Smooth muscle cell (in vitro differentiated cells): ENCODE measurements at regions not wholly inside any gene's neighbourhood (a gene's known extent, or its start where the extent isn't known, plus 50 kb on each side); places are given as distances from the start of the nearest gene placed in this dataset.
"Not testable (repeated sequence)": the region's sequence is repeated elsewhere in the genome, so short reads cannot be mapped to it uniquely, and the experiment has no call there.

Source experiments
- DNase-seq: peaks from one replicate; lab custom pipeline; 2025; ENCODE audit not compliant: unreplicated experiment; lab: John Stamatoyannopoulos, UW
- H2AFZ ChIP-seq: fragments of 200-600 bp; sonication (generic); 2 replicates; pipeline ENCODE4 v1.6.0; 2016; ENCODE audit warnings: antibody characterized with exemption, low read depth, mild to moderate bottlenecking
- H3F3A ChIP-seq: fragments of 200-600 bp; sonication (generic); 2 replicates; pipeline ENCODE4 v1.6.0; 2017; ENCODE audit warnings: antibody characterized with exemption, low read depth
- H3K27ac ChIP-seq: fragments of 200-600 bp; sonication (generic); 2 replicates; pipeline ENCODE4 v1.5.1; 2016; ENCODE audit warnings: low read depth, mild to moderate bottlenecking
- H3K27me3 ChIP-seq: fragments of 200-600 bp; sonication (generic); 2 replicates; pipeline ENCODE4 v1.6.1; 2016; ENCODE audit warnings: low read depth, mild to moderate bottlenecking
- H3K36me3 ChIP-seq: fragments of 200-600 bp; sonication (generic); 2 replicates; pipeline ENCODE4 v1.5.1; 2016; ENCODE audit warnings: low read depth
- H3K4me1 ChIP-seq: fragments of 200-600 bp; sonication (generic); 2 replicates; pipeline ENCODE4 v1.5.1; 2016; ENCODE audit warnings: low read depth
- H3K4me2 ChIP-seq: fragments of 200-600 bp; sonication (generic); 2 replicates; pipeline ENCODE4 v1.6.0; 2016; ENCODE audit warnings: mild to moderate bottlenecking
- H3K4me3 ChIP-seq: fragments of 200-600 bp; sonication (generic); 2 replicates; pipeline ENCODE4 v1.5.1; 2016; ENCODE audit warnings: mild to moderate bottlenecking
- H3K79me2 ChIP-seq: fragments of 200-600 bp; sonication (generic); 2 replicates; pipeline ENCODE4 v1.6.0; 2016; ENCODE audit warnings: low read depth, mild to moderate bottlenecking
- H3K9ac ChIP-seq: fragments of 200-600 bp; sonication (generic); 2 replicates; pipeline ENCODE4 v1.6.0; 2016; ENCODE audit warnings: low read depth
- H3K9me3 ChIP-seq: fragments of 200-600 bp; sonication (generic); replicated peaks from 2 replicates; pipeline ENCODE4 v1.5.1; 2016; ENCODE audit warnings: low read depth
- H4K20me1 ChIP-seq: fragments of 200-600 bp; sonication (generic); 2 replicates; pipeline ENCODE4 v1.6.0; 2016; ENCODE audit warnings: low read depth
- WGBS: methylation state at CpG from one replicate; pipeline ENCODE4 v1.1.7; 2016; ENCODE audit warnings: low lambda C conversion rate; 5-methylcytosine and 5-hydroxymethylcytosine counted together
- TF ChIP-seq, protein P1 (sequence below): fragments of 200-600 bp; sonication (generic); IDR thresholded peaks from 2 replicates; pipeline ENCODE4 v1.5.1; 2017; ENCODE audit warnings: borderline replicate concordance, mild to moderate bottlenecking, antibody characterized with exemption; ENCODE audit not compliant: insufficient read depth, poor library complexity, severe bottlenecking

DNA sequence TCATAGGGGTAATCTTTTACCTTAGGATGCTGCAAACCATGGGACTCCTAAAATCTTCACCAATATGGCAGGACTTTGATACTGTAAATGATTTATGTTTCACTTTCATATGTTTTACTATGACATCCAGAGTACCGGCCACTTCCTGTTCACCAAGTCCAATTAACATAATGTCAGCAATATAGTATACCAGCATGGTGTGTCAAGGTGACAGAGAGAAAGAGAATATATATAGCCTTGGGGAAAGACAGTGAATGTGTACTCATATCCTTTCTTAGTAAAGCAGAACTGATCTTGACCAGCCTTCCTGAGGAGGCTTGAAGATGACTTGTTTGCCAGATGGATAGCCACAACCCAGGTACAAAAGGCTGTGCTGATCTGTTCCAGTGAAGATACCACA, 127.9 kb downstream of the NRN1 start:
- Histone ChIP-seq H3K9ac (no peak overlapping the region), H3F3A (no peaks in the 10 kb centered on the region), H3K4me2 (no peak overlapping the region), H3K4me1 (no peaks in the 10 kb centered on the region), H3K4me3 (no peak overlapping the region), H3K27ac (no peak overlapping the region), H3K36me3 (no peaks in the 10 kb centered on the region), H3K27me3 (no peaks in the 10 kb centered on the region), H2AFZ (no peak overlapping the region), H4K20me1 (no peaks in the 10 kb centered on the region), H3K9me3 (no peaks in the 10 kb centered on the region), H3K79me2 (no peaks in the 10 kb centered on the region)
- 95% methylated on average over 1 of the region's 1 CpG for WGBS
- DNase-seq, result no peak
- TF ChIP-seq, protein P1, sequence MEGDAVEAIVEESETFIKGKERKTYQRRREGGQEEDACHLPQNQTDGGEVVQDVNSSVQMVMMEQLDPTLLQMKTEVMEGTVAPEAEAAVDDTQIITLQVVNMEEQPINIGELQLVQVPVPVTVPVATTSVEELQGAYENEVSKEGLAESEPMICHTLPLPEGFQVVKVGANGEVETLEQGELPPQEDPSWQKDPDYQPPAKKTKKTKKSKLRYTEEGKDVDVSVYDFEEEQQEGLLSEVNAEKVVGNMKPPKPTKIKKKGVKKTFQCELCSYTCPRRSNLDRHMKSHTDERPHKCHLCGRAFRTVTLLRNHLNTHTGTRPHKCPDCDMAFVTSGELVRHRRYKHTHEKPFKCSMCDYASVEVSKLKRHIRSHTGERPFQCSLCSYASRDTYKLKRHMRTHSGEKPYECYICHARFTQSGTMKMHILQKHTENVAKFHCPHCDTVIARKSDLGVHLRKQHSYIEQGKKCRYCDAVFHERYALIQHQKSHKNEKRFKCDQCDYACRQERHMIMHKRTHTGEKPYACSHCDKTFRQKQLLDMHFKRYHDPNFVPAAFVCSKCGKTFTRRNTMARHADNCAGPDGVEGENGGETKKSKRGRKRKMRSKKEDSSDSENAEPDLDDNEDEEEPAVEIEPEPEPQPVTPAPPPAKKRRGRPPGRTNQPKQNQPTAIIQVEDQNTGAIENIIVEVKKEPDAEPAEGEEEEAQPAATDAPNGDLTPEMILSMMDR, result no peak

DNA sequence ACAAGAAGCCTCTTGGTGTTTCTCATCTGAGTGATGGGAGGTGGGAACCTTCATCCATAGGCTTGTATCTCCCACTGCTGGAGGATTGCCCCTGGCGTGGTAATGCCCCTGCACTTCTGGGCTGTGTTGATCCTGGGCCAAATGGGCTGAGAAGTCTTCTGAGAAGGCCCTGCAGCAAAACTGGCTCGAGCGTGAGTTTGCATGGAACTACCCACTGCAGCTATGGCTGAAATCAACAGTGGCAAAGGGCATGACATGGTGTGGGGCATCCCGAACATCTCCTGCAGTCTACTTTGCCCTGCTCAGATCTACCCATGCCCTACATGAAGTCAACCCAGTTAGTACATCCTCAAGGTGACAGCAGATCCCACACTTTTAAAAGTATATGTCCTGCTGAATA, 130.6 kb downstream of the NRN1 start:
- 85% methylated on average over 4 of the region's 4 CpGs for WGBS
- H2AFZ ChIP-seq, result no peak overlapping the region
- TF ChIP-seq, protein P1, result no peak

DNA sequence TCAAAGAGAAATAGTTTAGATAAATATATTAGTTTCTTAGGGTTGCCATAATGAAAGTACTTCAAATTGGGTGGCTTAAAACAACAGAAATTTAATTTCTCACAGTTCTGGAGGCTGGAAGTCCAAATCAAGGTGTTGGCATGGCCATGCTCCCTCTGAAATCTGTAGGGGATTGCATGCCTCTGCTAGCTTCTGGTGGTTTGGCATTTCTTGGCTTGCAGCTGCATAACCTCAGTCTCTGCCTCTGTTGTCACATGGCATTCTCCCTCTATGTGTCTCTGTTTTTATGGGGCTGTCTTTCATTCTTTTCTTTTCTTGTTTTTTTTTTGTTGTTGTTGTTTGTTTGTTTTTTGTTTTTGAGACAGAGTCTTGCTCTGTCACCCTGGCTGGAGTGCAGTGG, 132.7 kb downstream of the NRN1 start:
- H2AFZ ChIP-seq, H3K27me3 ChIP-seq, H3K27ac ChIP-seq, H3K36me3 ChIP-seq, DNase-seq, H3K4me3 ChIP-seq, H4K20me1 ChIP-seq, H3F3A ChIP-seq, H3K9ac ChIP-seq, H3K9me3 ChIP-seq, H3K4me1 ChIP-seq, H3K4me2 ChIP-seq, H3K79me2 ChIP-seq: not testable (repeated sequence)

More for the DNA sequence above, 130.6 kb downstream of the NRN1 start:
- Histone ChIP-seq H3K4me1 (no peaks in the 10 kb centered on the region), H3K9ac (no peak overlapping the region), H3K79me2 (no peaks in the 10 kb centered on the region), H3K4me2 (no peak overlapping the region), H3K27ac (no peak overlapping the region), H3K36me3 (no peaks in the 10 kb centered on the region), H3K9me3 (no peaks in the 10 kb centered on the region), H3K4me3 (no peak overlapping the region), H4K20me1 (no peaks in the 10 kb centered on the region), H3F3A (no peaks in the 10 kb centered on the region), H3K27me3 (no peaks in the 10 kb centered on the region)
- no peak for DNase-seq

DNA sequence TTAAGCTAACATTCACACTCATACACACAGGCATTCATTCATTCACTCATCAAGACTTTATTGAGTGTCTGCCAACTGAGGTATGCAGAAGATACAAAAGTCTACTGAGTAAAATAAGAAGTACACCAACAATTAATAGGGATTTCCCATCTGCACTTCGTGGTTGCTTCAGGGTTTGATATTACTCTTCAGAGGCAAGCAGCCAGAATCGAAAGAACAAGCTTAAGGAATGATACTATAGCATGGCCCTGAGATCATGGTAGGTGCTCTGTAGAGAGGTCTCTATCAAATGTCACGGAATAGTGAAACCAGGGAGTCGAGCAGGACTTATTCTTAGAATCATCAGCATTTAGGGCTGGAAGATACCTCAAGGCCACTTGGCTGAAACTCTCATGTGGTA, 135.4 kb downstream of the NRN1 start:
- Histone ChIP-seq H3K4me2 (no peak overlapping the region), H3K27me3 (no peaks in the 10 kb centered on the region), H3K9ac (no peak overlapping the region), H3F3A (no peaks in the 10 kb centered on the region), H3K9me3 (no peaks in the 10 kb centered on the region), H3K36me3 (no peaks in the 10 kb centered on the region), H3K27ac (no peak overlapping the region), H3K79me2 (no peaks in the 10 kb centered on the region), H3K4me3 (no peak overlapping the region), H3K4me1 (no peaks in the 10 kb centered on the region), H4K20me1 (no peaks in the 10 kb centered on the region), H2AFZ (no peak overlapping the region)
- WGBS, result 71% methylated on average over 4 of the region's 4 CpGs
- TF ChIP-seq, protein P1, result no peak
- DNase-seq, result no peak
